ENCODE measurements at regions not wholly inside any gene's neighbourhood (a gene's known extent, or its start where the extent isn't known, plus 50 kb on each side); places are given as distances from the start of the nearest gene placed in this dataset.

- TF ChIP-seq CTCF (IDR thresholded peaks at IDR 0.05) (no peak), POLR2A (IDR thresholded peaks at IDR 0.05) (no peak)
Measured at GRCh38 chrX:130566028-130566683, 164.4 kb downstream of the RBMX2 start.

Measured in heart left ventricle (tissue), 13 donors.